Cardiac muscle cell (in vitro differentiated cells and primary cell): ENCODE measurements at regions not wholly inside any gene's neighbourhood (a gene's known extent, or its start where the extent isn't known, plus 50 kb on each side); places are given as distances from the start of the nearest gene placed in this dataset.

Experiments used
- DNase-seq, 2 donors: peaks; one replicate each; pipeline versions ENCODE4 v3.0.0 to v3.0.0-alpha.2; 2010 to 2017; ENCODE audit warnings: low read depth in 1 of 2, low spot score in 1 of 2
- H3K27ac ChIP-seq: fragments of 200-600 bp; sonication (generic); 2 replicates; pipeline ENCODE4 v1.5.1; 2016
- H3K27me3 ChIP-seq: fragments of 200-600 bp; sonication (generic); 2 replicates; pipeline ENCODE4 v1.6.0; 2016; ENCODE audit warnings: control low read depth
- H3K36me3 ChIP-seq: fragments of 200-600 bp; sonication (generic); 2 replicates; pipeline ENCODE4 v1.5.1; 2016; ENCODE audit warnings: control low read depth
- H3K4me1 ChIP-seq: fragments of 200-600 bp; sonication (generic); 2 replicates; pipeline ENCODE4 v1.8.1; 2017; ENCODE audit warnings: low read depth, mild to moderate bottlenecking, mixed run types
- H3K4me3 ChIP-seq: fragments of 200-600 bp; sonication (generic); 2 replicates; pipeline ENCODE4 v1.5.1; 2016; ENCODE audit warnings: mild to moderate bottlenecking
- H3K9me3 ChIP-seq: fragments of 200-600 bp; sonication (generic); 2 replicates; pipeline ENCODE4 v1.5.1; 2017; ENCODE audit warnings: low read depth, mild to moderate bottlenecking, control low read depth
- TF ChIP-seq, protein P1 (sequence below): IDR thresholded peaks from 2 replicates; pipeline ENCODE4 v1.5.1; 2012; ENCODE audit warnings: low read depth, mild to moderate bottlenecking, low read length

DNA sequence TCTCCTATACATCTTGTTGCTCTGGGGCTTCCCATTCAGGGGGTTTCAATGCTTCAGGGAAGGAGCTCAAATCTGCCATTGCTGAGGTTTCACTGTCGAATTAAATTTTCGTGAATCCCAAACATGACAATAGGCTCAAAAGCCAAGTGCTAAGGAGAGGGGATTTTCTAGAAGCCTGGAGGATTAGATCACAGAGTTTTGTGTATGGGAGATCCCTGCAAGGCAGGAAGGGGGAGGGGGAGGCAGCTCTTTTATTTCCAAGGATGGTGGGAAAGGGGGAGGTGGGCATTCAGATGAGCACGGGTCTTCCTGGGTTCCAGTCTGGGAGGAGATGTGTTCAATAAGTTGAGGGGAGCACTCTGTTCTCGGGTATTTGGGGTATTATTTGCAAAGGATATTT lies 69.9 kb upstream of the DLG1 start:
- Histone ChIP-seq H3K27me3 (no peaks in the 10 kb centered on the region), H3K4me1 (no peaks in the 10 kb centered on the region), H3K27ac (no peak overlapping the region), H3K9me3 (no peaks in the 10 kb centered on the region), H3K4me3 (no peak overlapping the region), H3K36me3 (no peaks in the 10 kb centered on the region)
- TF ChIP-seq, protein P1, sequence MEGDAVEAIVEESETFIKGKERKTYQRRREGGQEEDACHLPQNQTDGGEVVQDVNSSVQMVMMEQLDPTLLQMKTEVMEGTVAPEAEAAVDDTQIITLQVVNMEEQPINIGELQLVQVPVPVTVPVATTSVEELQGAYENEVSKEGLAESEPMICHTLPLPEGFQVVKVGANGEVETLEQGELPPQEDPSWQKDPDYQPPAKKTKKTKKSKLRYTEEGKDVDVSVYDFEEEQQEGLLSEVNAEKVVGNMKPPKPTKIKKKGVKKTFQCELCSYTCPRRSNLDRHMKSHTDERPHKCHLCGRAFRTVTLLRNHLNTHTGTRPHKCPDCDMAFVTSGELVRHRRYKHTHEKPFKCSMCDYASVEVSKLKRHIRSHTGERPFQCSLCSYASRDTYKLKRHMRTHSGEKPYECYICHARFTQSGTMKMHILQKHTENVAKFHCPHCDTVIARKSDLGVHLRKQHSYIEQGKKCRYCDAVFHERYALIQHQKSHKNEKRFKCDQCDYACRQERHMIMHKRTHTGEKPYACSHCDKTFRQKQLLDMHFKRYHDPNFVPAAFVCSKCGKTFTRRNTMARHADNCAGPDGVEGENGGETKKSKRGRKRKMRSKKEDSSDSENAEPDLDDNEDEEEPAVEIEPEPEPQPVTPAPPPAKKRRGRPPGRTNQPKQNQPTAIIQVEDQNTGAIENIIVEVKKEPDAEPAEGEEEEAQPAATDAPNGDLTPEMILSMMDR, result no peak
- no peak for DNase-seq

- no peak overlapping the region for H3K27ac ChIP-seq
- H3K4me3 ChIP-seq, result no peak overlapping the region
- DNase-seq, result peak in 1 of 2 donors; percentile 71
- H3K9me3 ChIP-seq, result no peaks in the 10 kb centered on the region
- no peaks in the 10 kb centered on the region for H3K36me3 ChIP-seq
- H3K27me3 ChIP-seq, result no peaks in the 10 kb centered on the region
- no peaks in the 10 kb centered on the region for H3K4me1 ChIP-seq
- TF ChIP-seq, protein P1, result no peak
These were observed 68.8 kb upstream of the DLG1 start for GRCh38 chr3:197367081-197367780.

DNA sequence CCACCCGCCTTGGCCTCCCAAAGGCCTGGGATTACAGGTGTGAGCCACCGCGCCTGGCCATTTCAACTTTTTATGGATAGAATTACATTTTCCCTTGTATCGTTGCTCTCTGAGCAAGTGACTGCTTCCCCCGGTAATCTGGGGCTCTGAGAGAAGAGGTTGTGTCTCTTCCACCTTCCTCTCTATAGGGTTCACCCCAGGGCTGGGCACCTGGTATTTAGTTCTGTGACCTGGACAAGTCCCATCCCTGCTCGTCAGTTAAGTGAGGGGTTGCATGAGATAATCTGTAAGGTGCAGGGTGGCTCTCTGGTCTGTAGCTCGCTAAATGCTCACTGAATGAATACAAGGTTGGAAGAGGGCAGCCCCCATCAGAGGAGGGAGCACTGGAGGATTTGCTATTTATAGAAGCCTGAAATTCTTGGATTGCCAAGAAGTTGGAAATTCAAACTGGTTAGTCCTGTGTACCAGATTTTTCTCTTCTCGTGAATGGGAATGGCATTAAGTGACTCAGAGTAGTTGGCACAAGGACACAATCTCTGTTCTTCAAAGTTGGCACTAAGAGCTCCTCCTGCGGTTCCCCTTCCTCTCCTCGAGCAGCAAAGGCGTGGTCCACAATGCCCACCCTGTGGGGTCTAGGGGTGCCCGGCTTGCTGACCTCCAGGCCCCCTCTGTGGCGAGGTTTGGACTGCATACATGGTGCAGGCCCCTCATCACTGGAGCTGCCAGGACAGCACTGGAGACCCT lies 68.1 kb upstream of the DLG1 start:
- no peaks in the 10 kb centered on the region for H3K36me3 ChIP-seq
- no peaks in the 10 kb centered on the region for H3K27me3 ChIP-seq
- H3K4me1 ChIP-seq, result no peaks in the 10 kb centered on the region
- no peaks in the 10 kb centered on the region for H3K9me3 ChIP-seq
- H3K4me3 ChIP-seq, result no peak overlapping the region
- no peak overlapping the region for H3K27ac ChIP-seq
- TF ChIP-seq, protein P1, result no peak
- DNase-seq, result no peak

DNA sequence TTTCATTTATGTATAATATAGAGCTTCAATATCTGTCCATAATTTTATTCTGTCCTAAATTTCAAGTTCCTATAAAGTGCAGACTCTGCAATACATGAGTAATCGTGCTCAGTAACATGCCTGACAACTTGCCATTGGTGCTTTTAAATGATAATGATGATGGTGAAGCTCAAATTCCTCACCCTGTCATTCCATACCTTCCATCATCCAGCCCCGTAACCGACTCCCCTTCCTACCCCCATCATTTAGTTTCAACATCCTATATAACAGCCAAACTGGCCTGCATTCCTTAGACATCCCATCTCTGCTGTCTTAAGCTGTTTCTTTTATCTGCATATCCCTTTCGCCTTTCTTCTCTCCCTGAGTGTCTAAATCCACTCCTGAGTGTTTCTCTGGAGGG lies 67.2 kb upstream of the DLG1 start:
- TF ChIP-seq, protein P1, result no peak
- Histone ChIP-seq H3K36me3 (no peaks in the 10 kb centered on the region), H3K27me3 (no peaks in the 10 kb centered on the region), H3K4me1 (no peaks in the 10 kb centered on the region), H3K27ac (no peak overlapping the region), H3K9me3 (no peaks in the 10 kb centered on the region), H3K4me3 (no peak overlapping the region)
- no peak for DNase-seq

- Histone ChIP-seq H3K9me3 (no peaks in the 10 kb centered on the region), H3K36me3 (no peaks in the 10 kb centered on the region), H3K4me3 (no peak overlapping the region), H3K27ac (no peak overlapping the region), H3K27me3 (no peaks in the 10 kb centered on the region), H3K4me1 (no peaks in the 10 kb centered on the region)
- TF ChIP-seq, protein P1, result no peak
- DNase-seq, result peak in 1 of 2 donors; percentile 33
These were observed 66.1 kb upstream of the DLG1 start for GRCh38 chr3:197364410-197365071.
